NCI-H526 treated with DMSO at 0.1 percent for 48 hours (cell line): ENCODE measurements at regions not wholly inside any gene's neighbourhood (a gene's known extent, or its start where the extent isn't known, plus 50 kb on each side); places are given as distances from the start of the nearest gene placed in this dataset.

Source experiments
- DNase-seq: peaks from one replicate; lab custom pipeline; 2025; lab: John Stamatoyannopoulos, UW

DNA sequence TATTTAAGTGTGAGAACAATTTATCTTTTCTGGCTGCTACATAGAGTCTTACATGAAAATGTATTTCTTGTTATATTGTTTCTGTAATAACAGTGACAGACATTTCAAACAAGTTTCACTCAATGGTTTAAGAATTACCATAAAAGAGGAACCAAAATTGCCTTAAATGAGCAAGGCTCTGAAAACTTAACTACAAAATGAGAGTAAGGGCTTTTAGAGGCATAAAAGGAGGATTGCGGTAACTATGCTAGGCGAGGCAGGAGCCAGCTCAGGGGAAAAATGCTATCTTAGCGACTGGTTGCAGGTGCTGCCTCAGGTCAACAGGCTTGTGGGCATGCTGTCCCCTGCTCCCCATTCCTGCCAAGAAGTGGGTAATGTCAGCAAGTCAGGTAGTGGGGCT is 81.7 kb upstream of the MSI2 start:
- no peak for DNase-seq

DNA sequence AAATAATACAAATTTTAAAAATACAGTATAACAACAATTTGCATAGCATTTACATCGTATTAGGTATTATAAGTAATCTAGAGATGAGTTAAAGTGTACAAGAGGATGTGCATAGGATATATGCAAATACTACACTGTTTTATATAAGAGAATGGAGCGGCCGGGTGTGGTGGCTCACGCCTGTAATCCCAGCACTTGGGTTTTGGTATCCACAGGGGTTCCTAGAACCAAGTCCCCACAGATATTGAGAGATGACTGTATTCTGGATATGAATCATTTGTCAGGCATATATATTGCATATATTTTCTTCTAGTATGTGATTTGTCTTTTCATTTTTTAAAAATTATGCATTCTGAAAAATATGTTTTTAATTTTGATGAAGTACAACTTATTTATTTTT is 77.5 kb upstream of the MSI2 start:
- peak; percentile 26 for DNase-seq

DNA sequence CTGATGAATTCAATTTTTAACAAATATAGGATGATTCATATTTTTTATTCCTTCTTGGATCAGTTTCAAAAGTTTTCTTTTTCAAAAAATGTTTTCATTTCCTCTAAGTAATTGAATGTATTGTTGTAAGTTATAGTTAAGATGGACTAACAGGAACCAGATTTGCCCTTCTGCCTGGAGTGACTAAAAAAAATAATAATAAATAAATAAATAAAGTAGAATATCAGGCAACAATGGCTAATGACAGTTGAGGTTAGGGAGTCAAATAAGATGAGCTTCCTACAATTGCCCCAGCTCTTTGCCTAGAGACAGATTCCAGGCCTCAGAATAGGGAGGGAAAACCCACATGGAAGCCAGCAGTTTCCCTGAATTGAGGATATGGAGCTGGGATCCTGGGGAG is 73.7 kb upstream of the MSI2 start:
- no peak for DNase-seq

DNA sequence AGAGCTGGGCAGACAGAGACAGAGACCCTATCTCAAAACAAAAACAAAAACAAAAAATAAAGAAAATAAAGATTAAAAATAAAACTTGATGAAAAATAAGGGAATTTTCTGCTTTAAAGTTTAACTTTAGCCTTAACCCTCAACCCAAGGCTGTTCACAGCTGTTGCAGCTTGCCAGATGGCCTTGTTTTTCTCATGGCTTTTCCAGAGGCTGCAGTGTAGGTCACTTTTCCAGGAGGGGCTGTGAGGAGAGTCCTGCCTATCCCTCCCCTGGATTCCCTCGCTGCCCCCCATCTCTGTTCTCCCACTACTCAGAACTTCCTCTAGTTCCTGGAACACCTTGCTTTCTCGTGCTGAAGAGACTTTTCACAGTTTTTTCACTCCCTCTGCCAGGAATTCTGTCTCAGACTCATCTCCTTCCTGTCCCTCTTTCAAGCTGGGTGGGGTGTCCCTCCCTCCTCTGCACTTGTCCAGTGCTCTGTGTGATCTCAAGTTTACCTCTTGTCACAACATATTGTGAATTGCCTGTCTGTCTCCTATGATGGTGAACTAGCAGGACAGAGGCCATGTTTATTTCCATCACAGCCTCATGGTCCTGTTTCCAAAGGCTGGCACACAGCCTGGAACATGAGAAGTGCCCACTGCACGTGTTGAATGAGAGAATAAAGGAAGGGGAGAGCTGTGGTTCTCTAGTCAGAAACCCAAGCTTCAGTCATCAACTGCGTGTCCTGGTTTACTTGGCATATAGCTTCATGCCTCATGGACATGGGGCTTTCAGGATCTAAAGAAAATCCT is 69.9 kb upstream of the MSI2 start:
- DNase-seq = no peak

DNA sequence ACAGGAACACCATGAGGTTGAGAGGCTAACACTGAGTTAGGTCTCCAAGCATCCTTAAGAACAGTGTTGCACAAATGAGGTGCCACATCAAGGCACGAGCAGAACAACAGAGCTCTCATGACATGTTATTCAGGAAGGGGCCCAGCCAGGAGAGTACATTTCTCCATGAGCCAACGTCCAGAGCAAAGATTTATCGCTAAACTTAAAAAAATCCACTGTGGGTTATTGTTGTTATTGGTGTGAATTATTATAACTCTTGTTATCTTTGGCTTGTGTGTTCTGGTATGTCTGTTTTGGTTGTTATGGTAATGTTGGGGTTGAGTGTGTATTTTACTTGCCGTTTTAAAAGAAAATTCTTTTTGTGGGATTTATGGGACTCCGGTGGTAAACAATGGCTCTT is 68.9 kb upstream of the MSI2 start:
- DNase-seq = no peak

DNA sequence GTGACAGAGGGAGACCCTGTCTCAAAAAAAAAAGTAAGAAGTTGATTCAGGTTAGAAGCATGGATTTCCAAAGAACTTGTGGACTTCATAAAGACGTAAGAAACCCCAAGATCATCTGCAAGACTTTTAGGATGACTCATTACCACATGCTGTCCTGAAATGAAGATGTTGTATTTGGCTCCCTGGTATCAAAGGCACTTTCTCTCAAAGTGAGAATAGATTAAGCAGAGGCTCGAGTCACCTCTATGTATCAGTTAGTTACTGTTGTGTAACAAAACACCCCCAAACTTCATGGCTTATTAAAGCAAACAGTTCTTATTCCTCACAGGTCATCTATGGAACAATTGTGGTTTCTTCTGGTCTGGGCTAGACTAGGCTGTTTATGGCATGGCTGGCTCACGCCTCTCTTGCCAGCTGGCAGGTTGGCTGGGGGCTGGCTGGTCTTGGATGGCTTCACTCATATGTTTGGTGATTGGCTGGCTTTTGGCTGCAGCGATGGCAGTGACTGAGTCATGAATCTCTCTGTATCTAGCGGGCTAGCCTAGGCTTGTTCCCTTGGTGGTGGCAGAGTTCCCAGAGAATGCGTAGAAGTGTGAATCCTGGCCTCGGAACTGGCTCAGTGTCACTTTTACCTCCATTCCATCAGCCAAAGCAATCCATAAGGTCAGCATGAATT is 60.4 kb upstream of the MSI2 start:
- DNase-seq = no peak

DNA sequence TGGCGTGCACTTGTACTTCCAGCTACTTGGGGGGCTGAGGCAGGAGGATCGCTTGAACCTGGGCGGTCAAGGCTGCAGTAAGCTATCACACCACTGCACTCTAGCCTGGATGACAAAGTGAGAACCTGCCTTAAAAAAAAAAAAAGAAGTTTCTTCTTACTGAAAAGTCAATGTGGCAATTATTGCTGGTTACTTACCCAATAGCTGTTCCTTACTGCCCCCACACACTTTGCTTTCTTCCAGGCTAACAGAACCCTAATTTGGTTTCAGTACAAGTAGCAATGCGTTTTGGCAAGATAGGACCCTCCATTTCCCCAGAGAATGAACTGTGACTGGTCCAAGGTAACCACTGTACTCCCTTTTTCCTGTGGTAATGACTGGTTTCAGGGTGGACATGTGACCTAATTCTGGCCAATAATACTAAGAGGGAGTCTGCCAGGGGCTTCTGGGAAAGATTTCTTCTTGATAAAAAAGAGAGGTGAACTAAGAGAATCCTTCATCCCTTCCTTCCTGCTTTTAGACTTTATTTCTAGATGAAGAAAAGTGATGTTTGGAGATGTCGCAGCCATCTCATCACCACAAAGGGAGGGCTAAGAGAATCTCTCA is 58.8 kb upstream of the MSI2 start:
- no peak for DNase-seq

DNA sequence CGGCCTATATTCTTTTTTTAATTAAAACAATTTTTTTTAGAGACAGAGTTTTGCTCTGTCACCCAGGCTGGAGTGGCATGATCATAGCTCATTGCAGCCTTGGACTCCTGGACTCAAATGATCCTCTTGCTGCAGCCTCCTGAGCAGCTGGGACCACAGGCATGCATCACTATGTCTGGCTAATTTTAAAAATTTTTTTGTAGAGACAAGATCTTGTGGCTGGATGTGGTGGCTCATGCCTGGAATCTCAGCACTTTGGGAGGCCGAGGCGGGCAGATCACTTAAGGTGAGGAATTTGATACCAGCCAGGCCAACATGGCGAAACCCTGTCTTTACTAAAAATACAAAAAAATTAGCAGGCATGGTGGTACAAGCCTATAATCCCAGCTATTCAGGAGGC is 54.8 kb upstream of the MSI2 start:
- DNase-seq = no peak

DNA sequence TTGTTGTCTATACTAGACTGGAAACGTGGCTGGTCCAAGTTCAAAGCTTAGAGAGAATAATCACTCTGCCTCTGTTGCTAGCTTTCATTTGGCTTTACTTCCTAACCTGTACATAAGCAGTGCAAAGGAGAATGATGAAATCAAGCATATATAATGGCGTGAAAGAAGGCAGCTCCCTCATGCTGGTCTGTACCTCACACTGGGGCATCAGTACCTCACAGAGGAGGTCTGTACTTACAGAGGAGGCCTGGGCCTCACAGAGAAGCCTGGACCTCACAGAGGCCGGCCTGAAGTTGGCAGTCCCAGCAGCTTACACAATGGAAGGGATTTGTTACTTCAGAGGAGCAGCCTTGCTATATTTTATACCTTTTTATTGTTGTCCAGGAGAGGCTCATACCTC is 53.3 kb upstream of the MSI2 start:
- no peak for DNase-seq
